HEK293 (cell line): ENCODE measurements at regions not wholly inside any gene's neighbourhood (a gene's known extent, or its start where the extent isn't known, plus 50 kb on each side); places are given as distances from the start of the nearest gene placed in this dataset.

Experiments used
- BCL11B ChIP-seq: fragments of 450-650 bp; formaldehyde crosslinking; IDR thresholded peaks from 2 replicates; pipeline ENCODE4 v1.5.1; 2016; ENCODE audit warnings: low read depth, missing biosample characterization, missing genetic modification characterization
- BCL6B ChIP-seq: fragments of 450-650 bp; formaldehyde crosslinking; IDR thresholded peaks from 2 replicates; pipeline ENCODE4 v1.5.1; 2017; ENCODE audit warnings: missing biosample characterization, missing genetic modification characterization
- EGR2 ChIP-seq: fragments of 450-650 bp; formaldehyde crosslinking; IDR thresholded peaks from 2 replicates; pipeline ENCODE4 v1.5.1; 2016; ENCODE audit warnings: low read depth, missing biosample characterization, missing genetic modification characterization
- GLI2 ChIP-seq: fragments of 450-650 bp; formaldehyde crosslinking; IDR thresholded peaks from 2 replicates; pipeline ENCODE4; 2017; ENCODE audit warnings: missing biosample characterization, missing genetic modification characterization, low read depth, borderline replicate concordance
- GLIS1 ChIP-seq: fragments of 450-650 bp; formaldehyde crosslinking; IDR thresholded peaks from 2 replicates; pipeline ENCODE4 v1.5.1; 2016; ENCODE audit warnings: missing biosample characterization, missing genetic modification characterization
- INSM2 ChIP-seq: fragments of 450-650 bp; formaldehyde crosslinking; IDR thresholded peaks from 2 replicates; pipeline ENCODE4 v1.5.1; 2016; ENCODE audit warnings: missing biosample characterization, missing genetic modification characterization
- WT1 ChIP-seq: fragments of 450-650 bp; formaldehyde crosslinking; IDR thresholded peaks from 2 replicates; pipeline ENCODE4 v1.5.1; 2016; ENCODE audit warnings: missing biosample characterization, missing genetic modification characterization
- YY2 ChIP-seq: fragments of 450-650 bp; formaldehyde crosslinking; IDR thresholded peaks from 2 replicates; pipeline ENCODE4 v1.5.1; 2016; ENCODE audit warnings: missing biosample characterization, missing genetic modification characterization
- ZBTB10 ChIP-seq: fragments of 450-650 bp; formaldehyde crosslinking; IDR thresholded peaks from 2 replicates; pipeline ENCODE4 v1.5.1; 2016; ENCODE audit warnings: missing biosample characterization, missing genetic modification characterization
- ZBTB17 ChIP-seq: fragments of 450-650 bp; formaldehyde crosslinking; IDR thresholded peaks from 2 replicates; pipeline ENCODE4 v1.5.1; 2016; ENCODE audit warnings: missing biosample characterization, missing genetic modification characterization
- ZBTB26 ChIP-seq: fragments of 450-650 bp; formaldehyde crosslinking; optimal IDR thresholded peaks from 2 replicates; pipeline ENCODE3; 2016; ENCODE audit warnings: missing biosample characterization, mild to moderate bottlenecking, missing genetic modification characterization
- ZBTB6 ChIP-seq: fragments of 450-650 bp; formaldehyde crosslinking; IDR thresholded peaks from 2 replicates; pipeline ENCODE4 v1.5.1; 2017; ENCODE audit warnings: missing biosample characterization, missing genetic modification characterization
- ZEB2 ChIP-seq: fragments of 450-650 bp; formaldehyde crosslinking; IDR thresholded peaks from 2 replicates; pipeline ENCODE4 v1.5.1; 2016; ENCODE audit warnings: missing biosample characterization, missing genetic modification characterization
- ZNF148 ChIP-seq: fragments of 450-650 bp; formaldehyde crosslinking; IDR thresholded peaks from 2 replicates; pipeline ENCODE4 v1.5.0; 2017; ENCODE audit warnings: missing biosample characterization, missing genetic modification characterization, borderline replicate concordance
- ZNF2 ChIP-seq: fragments of 450-650 bp; formaldehyde crosslinking; IDR thresholded peaks from 2 replicates; pipeline ENCODE4 v1.5.1; 2016; ENCODE audit warnings: missing biosample characterization, missing genetic modification characterization
- ZNF280C ChIP-seq: fragments of 450-650 bp; formaldehyde crosslinking; IDR thresholded peaks from 2 replicates; pipeline ENCODE4 v1.5.1; 2016; ENCODE audit warnings: missing biosample characterization, missing genetic modification characterization
- ZNF423 ChIP-seq: fragments of 450-650 bp; formaldehyde crosslinking; IDR thresholded peaks from 2 replicates; pipeline ENCODE4 v1.5.1; 2016; ENCODE audit warnings: missing biosample characterization, missing genetic modification characterization
- ZNF48 ChIP-seq: fragments of 450-650 bp; formaldehyde crosslinking; IDR thresholded peaks from 2 replicates; pipeline ENCODE4 v1.5.1; 2016; ENCODE audit warnings: missing biosample characterization, missing genetic modification characterization
- ZNF580 ChIP-seq: fragments of 450-650 bp; formaldehyde crosslinking; IDR thresholded peaks from 2 replicates; pipeline ENCODE4 v1.5.1; 2016; ENCODE audit warnings: missing biosample characterization, missing genetic modification characterization
- ZNF585B ChIP-seq: fragments of 450-650 bp; formaldehyde crosslinking; IDR thresholded peaks from 2 replicates; pipeline ENCODE4 v1.5.1; 2016; ENCODE audit warnings: missing biosample characterization, missing genetic modification characterization
- ZNF791 ChIP-seq: fragments of 450-650 bp; formaldehyde crosslinking; IDR thresholded peaks from 2 replicates; pipeline ENCODE4 v1.5.1; 2016; ENCODE audit warnings: missing biosample characterization, missing genetic modification characterization
- TF ChIP-seq, protein P1 (sequence below): fragments of 450-650 bp; formaldehyde crosslinking; IDR thresholded peaks from 2 replicates; pipeline ENCODE4 v1.5.1; 2016; ENCODE audit warnings: missing biosample characterization, missing genetic modification characterization, borderline replicate concordance

- TF ChIP-seq, protein P1, sequence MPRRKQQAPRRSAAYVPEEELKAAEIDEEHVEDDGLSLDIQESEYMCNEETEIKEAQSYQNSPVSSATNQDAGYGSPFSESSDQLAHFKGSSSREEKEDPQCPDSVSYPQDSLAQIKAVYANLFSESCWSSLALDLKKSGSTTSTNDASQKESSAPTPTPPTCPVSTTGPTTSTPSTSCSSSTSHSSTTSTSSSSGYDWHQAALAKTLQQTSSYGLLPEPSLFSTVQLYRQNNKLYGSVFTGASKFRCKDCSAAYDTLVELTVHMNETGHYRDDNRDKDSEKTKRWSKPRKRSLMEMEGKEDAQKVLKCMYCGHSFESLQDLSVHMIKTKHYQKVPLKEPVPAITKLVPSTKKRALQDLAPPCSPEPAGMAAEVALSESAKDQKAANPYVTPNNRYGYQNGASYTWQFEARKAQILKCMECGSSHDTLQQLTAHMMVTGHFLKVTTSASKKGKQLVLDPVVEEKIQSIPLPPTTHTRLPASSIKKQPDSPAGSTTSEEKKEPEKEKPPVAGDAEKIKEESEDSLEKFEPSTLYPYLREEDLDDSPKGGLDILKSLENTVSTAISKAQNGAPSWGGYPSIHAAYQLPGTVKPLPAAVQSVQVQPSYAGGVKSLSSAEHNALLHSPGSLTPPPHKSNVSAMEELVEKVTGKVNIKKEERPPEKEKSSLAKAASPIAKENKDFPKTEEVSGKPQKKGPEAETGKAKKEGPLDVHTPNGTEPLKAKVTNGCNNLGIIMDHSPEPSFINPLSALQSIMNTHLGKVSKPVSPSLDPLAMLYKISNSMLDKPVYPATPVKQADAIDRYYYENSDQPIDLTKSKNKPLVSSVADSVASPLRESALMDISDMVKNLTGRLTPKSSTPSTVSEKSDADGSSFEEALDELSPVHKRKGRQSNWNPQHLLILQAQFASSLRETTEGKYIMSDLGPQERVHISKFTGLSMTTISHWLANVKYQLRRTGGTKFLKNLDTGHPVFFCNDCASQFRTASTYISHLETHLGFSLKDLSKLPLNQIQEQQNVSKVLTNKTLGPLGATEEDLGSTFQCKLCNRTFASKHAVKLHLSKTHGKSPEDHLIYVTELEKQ = no peak
- TF ChIP-seq GLI2 (tag by site-specific recombination) (no peak), ZBTB10 (tag by site-specific recombination) (no peak), ZNF280C (tag by site-specific recombination) (no peak), GLIS1 (peak; percentile 80), BCL6B (tag by site-specific recombination) (no peak), ZBTB6 (tag by site-specific recombination) (no peak), WT1 (tag by site-specific recombination) (0 out of 2 replicates have a peak, but pooled peaks have one; percentile 17), YY2 (no peak), ZNF580 (no peak), ZBTB26 (tag by site-specific recombination) (no peak), ZNF148 (no peak), ZBTB17 (tag by site-specific recombination) (no peak), INSM2 (tag by site-specific recombination) (0 out of 2 replicates have a peak, but pooled peaks have one; percentile 37), ZNF585B (no peak), ZEB2 (tag by site-specific recombination) (peak; percentile 72; the same call in 1 of the 2 replicates), ZNF48 (tag by site-specific recombination) (no peak), ZNF791 (tag by site-specific recombination) (no peak), BCL11B (tag by site-specific recombination) (no peak), ZNF423 (tag by site-specific recombination) (peak; percentile 88), ZNF2 (no peak), EGR2 (tag by site-specific recombination) (no peak)
These were observed 209.3 kb upstream of the NCKAP5 start (continued) for GRCh38 chr2:133777574-133777960.
